ENCODE measurements at regions not wholly inside any gene's neighbourhood (a gene's known extent, or its start where the extent isn't known, plus 50 kb on each side); places are given as distances from the start of the nearest gene placed in this dataset.
"Not testable (repeated sequence)": the region's sequence is repeated elsewhere in the genome, so short reads cannot be mapped to it uniquely, and the experiment has no call there.

GRCh38 chr13:61950828-61951227, 535.2 kb upstream of the PCDH20 start:
- DNase-seq: no peak

GRCh38 chr13:61944329-61944929, 528.8 kb upstream of the PCDH20 start:
- no peak for DNase-seq

DNA sequence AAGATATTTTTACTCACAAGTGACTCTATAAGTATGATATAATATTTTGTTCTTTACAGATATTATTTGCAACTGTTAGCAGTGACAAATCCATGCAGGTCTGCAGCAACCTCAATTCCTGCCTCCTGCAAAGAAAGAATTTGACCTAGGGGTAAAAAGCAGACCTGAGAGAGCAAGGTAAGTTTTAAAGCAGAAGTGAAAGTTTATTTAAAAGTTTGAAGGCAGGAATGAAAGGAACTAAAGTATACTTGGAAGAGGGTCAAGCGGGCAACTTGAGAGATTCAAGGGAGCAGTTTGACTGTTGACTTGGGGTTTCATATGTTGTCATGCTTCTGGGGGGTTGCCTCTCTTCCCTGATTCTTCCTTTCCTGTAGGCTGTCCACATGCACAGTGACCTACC, 520.1 kb upstream of the PCDH20 start:
- no peak for DNase-seq

GRCh38 chr13:61927648-61928047, 512.0 kb upstream of the PCDH20 start:
- no peak for DNase-seq

DNA sequence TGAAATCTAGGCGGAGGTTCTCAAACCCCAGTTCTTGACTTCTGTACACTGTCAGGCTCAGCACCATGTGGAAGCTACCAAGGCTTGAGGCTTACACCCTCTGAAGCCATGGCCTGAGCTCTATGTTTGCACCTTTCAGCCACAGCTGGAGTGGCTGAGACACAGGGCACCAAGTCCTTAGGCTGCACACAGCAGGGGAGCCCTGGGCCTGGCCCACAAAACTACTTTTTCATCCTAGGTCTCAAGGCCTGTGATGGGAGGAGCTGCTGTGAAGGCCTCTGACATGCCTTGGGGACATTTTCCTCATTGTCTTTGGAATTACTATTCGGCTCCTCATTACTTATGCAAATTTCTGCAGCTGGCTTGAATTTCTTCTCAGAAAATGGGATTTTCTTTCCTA, 503.2 kb upstream of the PCDH20 start:
- no peak for DNase-seq

DNA sequence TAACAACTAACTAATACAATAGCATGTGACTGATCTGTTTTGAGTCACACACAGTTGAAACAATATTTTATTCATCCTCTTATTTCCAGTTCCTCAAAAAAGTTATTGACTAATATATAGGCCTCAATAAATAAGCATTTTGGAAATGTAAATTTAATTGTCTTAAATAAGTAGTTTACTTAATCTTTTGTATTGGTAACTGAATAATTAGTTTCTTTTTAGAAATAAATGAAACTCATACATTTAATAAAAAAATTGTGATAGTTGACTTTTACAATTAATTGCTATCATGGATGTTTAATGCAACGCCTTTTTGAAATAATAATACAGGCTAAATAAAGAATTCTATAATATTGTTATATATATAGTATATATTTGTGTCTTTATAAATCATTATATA, 500.8 kb upstream of the PCDH20 start:
- DNase-seq: no peak

DNA sequence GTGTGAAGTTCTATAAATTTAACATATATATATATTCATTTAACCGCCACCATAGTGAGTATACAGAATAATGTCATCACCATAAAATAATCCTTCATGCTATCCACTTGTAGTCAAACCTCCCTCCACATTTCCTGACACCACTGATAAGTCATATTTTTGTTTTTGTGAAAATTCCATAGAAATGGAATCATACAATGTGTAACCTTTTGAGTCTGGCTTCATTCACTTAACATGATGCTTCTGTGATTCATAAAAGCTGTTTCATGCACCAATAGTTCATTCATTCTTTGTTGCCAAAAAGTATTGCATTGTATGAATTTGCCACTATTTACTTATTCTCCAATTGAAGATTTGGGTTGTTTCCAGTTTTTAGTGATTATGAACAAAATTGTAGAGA, 497.5 kb upstream of the PCDH20 start:
- DNase-seq: no peak

DNA sequence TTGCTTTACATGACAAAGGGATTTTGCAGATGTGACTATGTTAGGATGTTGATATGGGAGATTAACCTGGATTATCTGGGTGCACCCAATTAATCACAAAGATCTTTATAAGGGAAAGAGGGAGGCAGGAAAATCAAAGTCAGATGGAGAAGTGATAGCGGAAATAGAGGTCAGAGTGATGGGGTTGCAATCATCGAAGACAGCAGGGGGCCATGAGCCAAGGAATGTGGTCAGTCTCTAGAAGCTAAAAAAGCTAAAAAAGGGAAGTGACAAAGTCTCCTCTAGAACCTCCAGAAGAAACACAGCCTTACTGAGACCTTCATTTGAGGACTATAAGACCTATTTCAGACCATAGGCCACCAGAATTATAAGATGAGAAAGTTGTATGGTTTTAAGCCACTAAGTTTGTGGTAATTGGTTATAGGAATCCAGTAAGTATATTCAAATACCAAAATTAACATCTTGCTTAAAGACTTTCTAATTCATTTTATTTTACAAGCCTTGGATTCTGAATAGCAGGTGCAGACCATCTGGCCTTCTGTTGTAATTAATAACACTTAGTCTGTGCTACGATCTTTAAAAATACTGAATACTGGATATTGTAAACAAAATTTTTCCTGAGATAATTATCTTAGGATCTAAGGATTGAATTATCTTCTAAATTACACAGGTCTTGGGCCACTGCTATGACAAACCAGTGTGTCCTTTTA, 493.4 kb upstream of the PCDH20 start:
- no peak for DNase-seq

- DNase-seq: no peak
Observed at GRCh38 chr13:61905054-61905453, 489.4 kb upstream of the PCDH20 start.

DNA sequence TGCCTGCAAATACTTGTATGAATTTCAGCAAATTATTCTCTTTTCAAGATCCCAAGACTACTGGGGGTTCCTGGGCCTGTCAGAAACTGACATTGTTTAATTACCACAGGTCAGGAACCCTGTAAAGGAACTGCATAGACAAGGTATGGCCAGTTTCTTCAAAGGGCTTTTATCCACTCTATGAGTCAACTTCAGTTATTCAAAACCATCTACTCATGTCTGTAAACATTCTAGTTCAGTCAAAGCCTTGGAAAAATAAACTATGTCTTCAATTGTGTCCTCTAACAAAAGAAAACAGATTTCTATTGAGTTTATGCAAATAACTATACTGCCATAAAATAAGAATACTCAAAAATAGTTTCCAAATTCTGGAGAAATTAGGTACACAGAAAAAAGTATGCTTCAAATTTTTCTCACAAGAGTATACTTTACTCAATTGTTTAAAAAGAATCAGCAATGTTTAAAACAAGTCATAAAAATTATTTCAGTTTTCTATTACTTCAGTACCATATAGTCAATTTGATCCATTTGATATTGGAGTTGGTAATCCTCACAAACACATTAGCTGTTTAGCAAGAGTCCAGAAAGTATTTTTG, 486.4 kb upstream of the PCDH20 start:
- DNase-seq: no peak

GRCh38 chr13:61900033-61900432, 484.4 kb upstream of the PCDH20 start:
- DNase-seq: no peak

DNA sequence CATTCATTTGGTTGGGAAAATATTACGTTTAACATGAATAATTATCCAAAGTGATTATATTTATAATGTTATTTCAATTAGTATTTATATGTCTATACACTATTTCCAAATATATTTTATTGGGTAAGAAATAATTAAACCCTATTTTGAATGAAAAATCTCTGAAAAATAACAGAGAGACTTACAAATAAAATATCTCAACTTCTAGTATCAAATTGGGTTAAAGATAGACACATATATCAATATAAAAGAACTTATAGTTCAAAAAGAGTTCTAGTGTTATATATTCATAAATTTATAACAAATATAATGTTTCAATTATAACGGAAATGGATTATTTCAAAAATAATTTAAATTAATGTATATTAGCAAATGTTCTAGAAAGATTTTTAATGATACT, 482.6 kb upstream of the PCDH20 start:
- DNase-seq: no peak

- DNase-seq: no peak
Observed at GRCh38 chr13:61891401-61891800, 475.8 kb upstream of the PCDH20 start.

- no peak for DNase-seq
Observed at GRCh38 chr13:61884830-61885229, 469.2 kb upstream of the PCDH20 start.

DNA sequence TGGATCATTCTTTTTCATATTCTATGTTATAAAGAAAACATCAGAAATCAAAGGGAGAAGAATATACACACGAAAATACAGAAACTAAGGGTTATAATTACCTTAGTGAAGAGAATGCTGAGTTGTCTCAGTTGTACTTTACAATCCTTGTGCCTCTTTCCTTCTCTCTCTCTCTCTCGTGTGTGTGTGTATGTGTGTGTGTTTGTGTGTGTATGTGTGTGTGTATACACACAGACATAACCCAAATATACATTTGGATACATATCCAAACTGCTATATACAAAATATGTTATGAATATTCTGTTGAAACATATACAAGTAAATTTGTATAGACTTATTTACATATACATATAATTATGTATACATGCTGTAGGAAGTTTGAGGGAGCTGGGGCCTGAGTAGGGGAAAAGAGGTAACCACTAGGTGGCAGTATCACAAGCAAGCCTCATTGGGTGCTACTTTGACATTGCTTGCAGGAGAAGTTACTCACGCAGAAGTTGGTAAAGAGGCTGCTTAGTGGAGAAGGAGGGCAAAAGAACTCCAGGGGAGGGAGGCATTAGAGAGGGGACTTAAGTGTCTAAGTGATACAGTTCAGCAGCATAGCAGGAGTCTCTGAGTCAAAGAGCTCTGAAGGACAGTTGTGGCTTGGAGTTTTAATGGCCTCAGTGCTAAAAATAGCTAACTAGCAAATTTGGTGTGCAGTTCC, 465.1 kb upstream of the PCDH20 start:
- DNase-seq: no peak

- not testable (repeated sequence) for DNase-seq
Observed at GRCh38 chr13:61878565-61878964, 462.9 kb upstream of the PCDH20 start.

DNA sequence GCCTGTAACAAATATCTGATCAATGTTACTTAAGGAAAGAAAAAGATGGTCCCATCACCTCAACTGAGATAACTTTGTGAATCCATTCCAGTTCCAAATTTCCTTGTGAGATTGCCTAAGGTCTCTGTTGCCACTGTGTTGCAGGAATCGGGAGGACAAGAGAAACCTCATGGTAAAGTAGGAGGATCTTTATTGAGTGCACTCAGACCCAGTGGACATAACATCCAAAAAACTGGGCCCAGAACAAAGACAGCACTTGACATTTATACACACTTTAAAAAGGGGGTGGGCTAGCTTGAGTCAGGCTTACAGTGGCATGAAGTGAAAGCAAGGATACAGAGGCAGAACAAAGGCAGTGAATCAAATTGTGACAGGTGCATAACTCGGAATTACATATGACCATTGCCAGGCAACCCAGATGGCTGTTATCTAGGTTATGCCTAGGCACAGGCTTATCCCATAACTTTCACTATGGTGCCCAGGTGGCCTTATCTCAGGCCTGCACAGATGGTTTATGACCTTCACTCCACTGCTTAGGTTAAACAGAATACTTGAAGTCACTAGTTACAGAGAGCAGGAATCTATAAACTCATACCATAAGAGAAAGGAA, 459.4 kb upstream of the PCDH20 start:
- DNase-seq: no peak

- DNase-seq: no peak
Observed at GRCh38 chr13:61873717-61874116, 458.1 kb upstream of the PCDH20 start.

- DNase-seq: no peak
Observed at GRCh38 chr13:61857198-61857597, 441.5 kb upstream of the PCDH20 start.

- DNase-seq: no peak
Observed at GRCh38 chr13:61852116-61852619, 436.5 kb upstream of the PCDH20 start.

- no peak for DNase-seq
Observed at GRCh38 chr13:61850794-61851193, 435.1 kb upstream of the PCDH20 start.

GRCh38 chr13:61838568-61838967, 422.9 kb upstream of the PCDH20 start:
- no peak for DNase-seq

DNA sequence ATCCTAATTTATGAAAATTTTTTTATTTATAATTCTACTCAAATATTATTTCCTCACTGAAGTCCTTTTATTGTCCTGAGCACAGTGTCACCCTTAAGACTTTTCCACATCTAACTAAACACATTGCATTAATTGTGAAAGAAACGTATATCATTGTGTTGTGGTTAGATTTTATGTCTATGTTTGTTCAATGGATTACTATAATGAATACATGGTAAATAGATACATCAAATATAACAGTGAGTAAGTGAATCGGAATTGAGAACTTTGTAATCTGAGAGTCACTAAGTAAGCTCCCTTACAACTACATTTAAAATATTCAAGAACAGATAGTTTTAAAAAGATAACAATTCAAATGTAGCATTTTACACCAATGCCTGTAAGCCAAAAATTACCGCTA, 417.6 kb upstream of the PCDH20 start:
- DNase-seq: no peak

All from amniotic stem cell (primary cell).